ENCODE measurements at regions not wholly inside any gene's neighbourhood (a gene's known extent, or its start where the extent isn't known, plus 50 kb on each side); places are given as distances from the start of the nearest gene placed in this dataset.
"Not testable (repeated sequence)": the region's sequence is repeated elsewhere in the genome, so short reads cannot be mapped to it uniquely, and the experiment has no call there.

DNA sequence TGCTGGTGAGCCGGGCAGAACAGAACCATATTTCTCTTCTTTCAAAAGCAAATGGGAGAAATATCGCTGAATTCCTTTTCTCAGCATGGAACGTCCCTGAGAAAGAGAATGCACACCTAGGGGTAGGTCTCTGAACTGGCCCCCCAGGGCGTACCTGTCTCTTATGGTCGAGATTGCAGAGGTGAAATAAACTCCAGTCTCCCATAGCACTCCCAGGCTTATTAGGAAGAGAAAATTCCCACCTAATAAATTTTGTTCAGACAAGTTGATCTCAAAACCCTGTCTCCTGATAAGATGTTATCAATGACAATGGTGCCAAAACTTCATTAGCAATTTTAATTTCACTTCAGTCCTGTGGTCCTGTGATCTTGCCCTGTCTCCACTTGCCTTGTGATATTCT, 106.6 kb upstream of the FAM90A26 start:
- POLR2A ChIA-PET; H3K4me3 ChIP-seq (ENCODE audit: low read depth, low read length); H3K9me3 ChIP-seq (ENCODE audit: control insufficient read depth, insufficient read depth, low read depth, low read length); H3K27ac ChIP-seq (ENCODE audit: extremely low read depth, low read depth, low read length); CTCF ChIA-PET; H3K4me1 ChIP-seq (ENCODE audit: control insufficient read depth, insufficient read depth, low read length); H3K36me3 ChIP-seq (ENCODE audit: control insufficient read depth in 2 of 2, insufficient read depth in 1 of 2, low read length in 2 of 2): not testable (repeated sequence)

GRCh38 chr4:9024866-9025265, 145.3 kb upstream of the FAM90A26 start:
- H3K36me3 ChIP-seq (ENCODE audit: control insufficient read depth in 2 of 2, insufficient read depth in 1 of 2, low read length in 2 of 2); H3K9me3 ChIP-seq (ENCODE audit: control insufficient read depth, insufficient read depth, low read depth, low read length); CTCF ChIA-PET; H3K27ac ChIP-seq (ENCODE audit: extremely low read depth, low read depth, low read length); POLR2A ChIA-PET; H3K4me1 ChIP-seq (ENCODE audit: control insufficient read depth, insufficient read depth, low read length); H3K4me3 ChIP-seq (ENCODE audit: low read depth, low read length): not testable (repeated sequence)

GRCh38 chr4:9009792-9010191, 138.2 kb upstream of the HMX1 start:
- CTCF ChIA-PET = interaction anchor here (1.2 kb wide), 1 partner anchor 9 kb away, joined by 6 read pairs; no protein-coding TSS in a partner anchor
- H3K4me3 ChIP-seq (ENCODE audit: low read depth, low read length); H3K36me3 ChIP-seq (ENCODE audit: control insufficient read depth in 2 of 2, insufficient read depth in 1 of 2, low read length in 2 of 2); H3K27ac ChIP-seq (ENCODE audit: extremely low read depth, low read depth, low read length); H3K9me3 ChIP-seq (ENCODE audit: control insufficient read depth, insufficient read depth, low read depth, low read length); POLR2A ChIA-PET; H3K4me1 ChIP-seq (ENCODE audit: control insufficient read depth, insufficient read depth, low read length): not testable (repeated sequence)

GRCh38 chr4:9008407-9008806, 136.8 kb upstream of the HMX1 start:
- POLR2A ChIA-PET; H3K36me3 ChIP-seq (ENCODE audit: control insufficient read depth in 2 of 2, insufficient read depth in 1 of 2, low read length in 2 of 2); CTCF ChIA-PET; H3K27ac ChIP-seq (ENCODE audit: extremely low read depth, low read depth, low read length); H3K9me3 ChIP-seq (ENCODE audit: control insufficient read depth, insufficient read depth, low read depth, low read length); H3K4me1 ChIP-seq (ENCODE audit: control insufficient read depth, insufficient read depth, low read length); H3K4me3 ChIP-seq (ENCODE audit: low read depth, low read length): not testable (repeated sequence)

DNA sequence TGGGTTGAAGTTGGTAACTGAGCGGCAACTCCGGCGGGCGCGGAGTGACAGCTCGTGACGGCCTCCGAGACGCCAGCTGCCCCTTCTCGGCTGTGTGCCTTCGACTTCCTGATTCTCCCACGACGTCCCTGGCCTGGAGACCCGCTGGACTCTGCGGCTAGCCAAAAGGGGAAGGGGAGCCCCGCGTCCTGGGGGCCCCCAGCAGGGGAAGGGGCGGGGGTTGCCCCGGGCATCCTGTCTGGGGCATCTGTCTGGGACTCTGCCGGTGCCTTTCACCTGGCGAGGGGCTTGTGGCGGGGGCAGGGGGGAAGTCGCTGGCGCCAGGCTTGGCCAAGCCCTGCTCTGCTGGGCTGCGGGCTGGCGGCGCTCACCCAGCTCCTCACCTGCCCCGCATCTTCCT, 129.5 kb upstream of the HMX1 start:
- peak overlapping the region; percentile 21; the same call in 1 of the 2 replicates for H3K4me3 ChIP-seq (ENCODE audit: low read depth, low read length)
- H3K4me1 ChIP-seq (ENCODE audit: control insufficient read depth, insufficient read depth, low read length); H3K36me3 ChIP-seq (ENCODE audit: control insufficient read depth in 2 of 2, insufficient read depth in 1 of 2, low read length in 2 of 2); H3K9me3 ChIP-seq (ENCODE audit: control insufficient read depth, insufficient read depth, low read depth, low read length); H3K27ac ChIP-seq (ENCODE audit: extremely low read depth, low read depth, low read length); POLR2A ChIA-PET: not testable (repeated sequence)
- CTCF ChIA-PET = interaction anchor here (0.6 to 0.8 kb wide), 6 partner anchors 8 to 963 kb away, joined by 3 to 6 read pairs (median 3); no protein-coding TSS in a partner anchor

- H3K9me3 ChIP-seq (ENCODE audit: control insufficient read depth, insufficient read depth, low read depth, low read length); H3K36me3 ChIP-seq (ENCODE audit: control insufficient read depth in 2 of 2, insufficient read depth in 1 of 2, low read length in 2 of 2); POLR2A ChIA-PET; H3K27ac ChIP-seq (ENCODE audit: extremely low read depth, low read depth, low read length); H3K4me1 ChIP-seq (ENCODE audit: control insufficient read depth, insufficient read depth, low read length): not testable (repeated sequence)
- H3K4me3 ChIP-seq (ENCODE audit: low read depth, low read length) = peak overlapping the region; percentile 36
- CTCF ChIA-PET = interaction anchor here (0.6 to 0.8 kb wide), 7 partner anchors 9 to 962 kb away, joined by 3 to 6 read pairs (median 3); no protein-coding TSS in a partner anchor
- TF ChIP-seq ZNF341 (tag by site-specific recombination; IDR thresholded peaks at IDR 0.05; ENCODE audit: low read depth) = peak; percentile 80
- peak; percentile 98 for TF ChIP-seq ZNF121 (tag by site-specific recombination; IDR thresholded peaks at IDR 0.05)
- TF ChIP-seq, protein P1, sequence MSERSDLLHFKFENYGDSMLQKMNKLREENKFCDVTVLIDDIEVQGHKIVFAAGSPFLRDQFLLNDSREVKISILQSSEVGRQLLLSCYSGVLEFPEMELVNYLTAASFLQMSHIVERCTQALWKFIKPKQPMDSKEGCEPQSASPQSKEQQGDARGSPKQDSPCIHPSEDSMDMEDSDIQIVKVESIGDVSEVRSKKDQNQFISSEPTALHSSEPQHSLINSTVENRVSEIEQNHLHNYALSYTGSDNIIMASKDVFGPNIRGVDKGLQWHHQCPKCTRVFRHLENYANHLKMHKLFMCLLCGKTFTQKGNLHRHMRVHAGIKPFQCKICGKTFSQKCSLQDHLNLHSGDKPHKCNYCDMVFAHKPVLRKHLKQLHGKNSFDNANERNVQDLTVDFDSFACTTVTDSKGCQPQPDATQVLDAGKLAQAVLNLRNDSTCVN (tag by site-specific recombination; optimal IDR thresholded peaks at IDR 0.05) = peak; percentile 62
- TF ChIP-seq, protein P2, sequence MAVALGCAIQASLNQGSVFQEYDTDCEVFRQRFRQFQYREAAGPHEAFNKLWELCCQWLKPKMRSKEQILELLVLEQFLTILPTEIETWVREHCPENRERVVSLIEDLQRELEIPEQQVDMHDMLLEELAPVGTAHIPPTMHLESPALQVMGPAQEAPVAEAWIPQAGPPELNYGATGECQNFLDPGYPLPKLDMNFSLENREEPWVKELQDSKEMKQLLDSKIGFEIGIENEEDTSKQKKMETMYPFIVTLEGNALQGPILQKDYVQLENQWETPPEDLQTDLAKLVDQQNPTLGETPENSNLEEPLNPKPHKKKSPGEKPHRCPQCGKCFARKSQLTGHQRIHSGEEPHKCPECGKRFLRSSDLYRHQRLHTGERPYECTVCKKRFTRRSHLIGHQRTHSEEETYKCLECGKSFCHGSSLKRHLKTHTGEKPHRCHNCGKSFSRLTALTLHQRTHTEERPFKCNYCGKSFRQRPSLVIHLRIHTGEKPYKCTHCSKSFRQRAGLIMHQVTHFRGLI (tag by site-specific recombination; IDR thresholded peaks at IDR 0.05) = peak; percentile 70
Measured at GRCh38 chr4:9000505-9001001, 128.9 kb upstream of the HMX1 start.

DNA sequence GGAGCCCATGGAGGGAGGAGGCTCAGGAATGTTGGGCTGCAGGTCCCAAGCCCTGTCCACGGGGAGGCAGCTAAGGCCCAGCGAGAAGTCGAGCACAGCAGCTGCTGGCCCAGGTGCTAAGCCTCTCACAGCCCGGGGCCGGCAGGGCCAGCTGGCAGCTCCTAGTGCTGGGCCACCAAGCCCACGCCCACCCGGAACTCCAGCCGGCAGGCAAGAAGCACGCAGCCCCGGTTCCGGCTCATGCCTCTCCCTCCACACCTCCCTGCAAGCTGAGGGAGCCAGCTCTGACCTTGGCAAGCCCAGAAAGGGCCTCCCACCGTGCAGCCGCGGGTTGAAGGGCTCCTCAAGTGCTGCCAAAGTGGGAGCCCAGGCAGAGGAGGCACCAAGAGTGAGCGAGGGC, 121.3 kb upstream of the HMX1 start:
- H3K4me1 ChIP-seq (ENCODE audit: control insufficient read depth, insufficient read depth, low read length); H3K36me3 ChIP-seq (ENCODE audit: control insufficient read depth in 2 of 2, insufficient read depth in 1 of 2, low read length in 2 of 2); H3K27ac ChIP-seq (ENCODE audit: extremely low read depth, low read depth, low read length); H3K9me3 ChIP-seq (ENCODE audit: control insufficient read depth, insufficient read depth, low read depth, low read length); POLR2A ChIA-PET; H3K4me3 ChIP-seq (ENCODE audit: low read depth, low read length): not testable (repeated sequence)
- CTCF ChIA-PET = interaction anchor here (0.6 kb wide), 1 partner anchor 21 kb away, joined by 4 read pairs; no protein-coding TSS in a partner anchor

- H3K4me1 ChIP-seq (ENCODE audit: control insufficient read depth, insufficient read depth, low read length); H3K9me3 ChIP-seq (ENCODE audit: control insufficient read depth, insufficient read depth, low read depth, low read length); POLR2A ChIA-PET; H3K4me3 ChIP-seq (ENCODE audit: low read depth, low read length); H3K27ac ChIP-seq (ENCODE audit: extremely low read depth, low read depth, low read length); CTCF ChIA-PET; H3K36me3 ChIP-seq (ENCODE audit: control insufficient read depth in 2 of 2, insufficient read depth in 1 of 2, low read length in 2 of 2): not testable (repeated sequence)
Measured at GRCh38 chr4:8991449-8991848, 119.8 kb upstream of the HMX1 start.

DNA sequence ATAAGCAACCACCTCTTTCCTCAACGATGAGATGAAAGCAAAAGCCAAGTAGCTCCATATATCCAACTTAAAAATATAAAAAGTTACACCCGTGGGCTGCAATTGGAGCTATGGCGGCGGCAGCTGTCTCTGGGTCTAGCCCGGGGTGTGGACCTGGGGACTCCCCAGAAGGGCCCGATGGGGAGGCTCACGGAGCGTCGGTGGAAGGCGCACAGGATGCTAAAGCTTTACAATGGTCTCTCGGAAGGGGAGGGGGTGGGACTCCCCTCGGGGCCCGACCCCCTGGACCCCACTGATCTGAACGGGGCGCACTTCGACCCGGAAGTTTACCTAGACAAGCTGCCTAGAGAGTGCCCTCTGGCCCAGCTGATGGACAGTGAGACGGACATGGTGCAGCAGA, 118.7 kb upstream of the HMX1 start:
- H3K36me3 ChIP-seq (ENCODE audit: control insufficient read depth in 2 of 2, insufficient read depth in 1 of 2, low read length in 2 of 2); H3K9me3 ChIP-seq (ENCODE audit: control insufficient read depth, insufficient read depth, low read depth, low read length); POLR2A ChIA-PET; H3K4me1 ChIP-seq (ENCODE audit: control insufficient read depth, insufficient read depth, low read length); H3K27ac ChIP-seq (ENCODE audit: extremely low read depth, low read depth, low read length); CTCF ChIA-PET; H3K4me3 ChIP-seq (ENCODE audit: low read depth, low read length): not testable (repeated sequence)

- H3K36me3 ChIP-seq (ENCODE audit: control insufficient read depth in 2 of 2, insufficient read depth in 1 of 2, low read length in 2 of 2); H3K4me3 ChIP-seq (ENCODE audit: low read depth, low read length); H3K9me3 ChIP-seq (ENCODE audit: control insufficient read depth, insufficient read depth, low read depth, low read length); H3K4me1 ChIP-seq (ENCODE audit: control insufficient read depth, insufficient read depth, low read length); H3K27ac ChIP-seq (ENCODE audit: extremely low read depth, low read depth, low read length); POLR2A ChIA-PET; CTCF ChIA-PET: not testable (repeated sequence)
Measured at GRCh38 chr4:8985786-8986185, 114.1 kb upstream of the HMX1 start.
